Osteoblast (primary cell): ENCODE measurements at regions not wholly inside any gene's neighbourhood (a gene's known extent, or its start where the extent isn't known, plus 50 kb on each side); places are given as distances from the start of the nearest gene placed in this dataset.

ENCODE experiments used
- DNase-seq: peaks from one replicate; pipeline ENCODE4 v3.0.0; 2011; ENCODE audit warnings: low spot score, mixed read lengths; ENCODE audit not compliant: insufficient read length; ENCODE audit errors: missing footprints
- H2AFZ ChIP-seq: 2 replicates; pipeline ENCODE4 v1.6.0; 2011; ENCODE audit warnings: mild to moderate bottlenecking, low read length
- H3K27ac ChIP-seq: 2 replicates; pipeline ENCODE4 v1.5.1; 2011; ENCODE audit warnings: mild to moderate bottlenecking, low read depth, low read length, moderate library complexity
- H3K27me3 ChIP-seq: 2 replicates; pipeline ENCODE4 v1.6.0; 2012; ENCODE audit warnings: mild to moderate bottlenecking, control low read depth, inconsistent platforms, low read length, moderate library complexity; ENCODE audit not compliant: insufficient read depth
- H3K36me3 ChIP-seq: 2 replicates; pipeline ENCODE4 v1.5.1; 2011; ENCODE audit warnings: mild to moderate bottlenecking, low read length, control low read depth, moderate library complexity; ENCODE audit not compliant: insufficient read depth
- H3K4me1 ChIP-seq: 2 replicates; pipeline ENCODE4 v1.5.1; 2011; ENCODE audit warnings: mild to moderate bottlenecking, low read length, control low read depth, moderate library complexity; ENCODE audit not compliant: insufficient read depth
- H3K4me2 ChIP-seq: 2 replicates; pipeline ENCODE4 v1.6.0; 2011; ENCODE audit warnings: mild to moderate bottlenecking, low read length; ENCODE audit not compliant: insufficient read depth
- H3K4me3 ChIP-seq: fragments of 200-600 bp; sonication (generic); 3 replicates; pipeline ENCODE4 v1.5.1; 2012; ENCODE audit warnings: mild to moderate bottlenecking, low read length, inconsistent platforms; ENCODE audit not compliant: insufficient read depth
- H3K79me2 ChIP-seq: 2 replicates; pipeline ENCODE4 v1.6.0; 2012; ENCODE audit warnings: mild to moderate bottlenecking, low read length, control low read depth, inconsistent platforms; ENCODE audit not compliant: insufficient read depth
- H3K9me3 ChIP-seq: 2 replicates; pipeline ENCODE4 v1.5.1; 2011; ENCODE audit warnings: low read depth, low read length, control low read depth
- H4K20me1 ChIP-seq: 2 replicates; pipeline ENCODE4 v1.6.0; 2012; ENCODE audit warnings: mild to moderate bottlenecking, low read length, control low read depth; ENCODE audit not compliant: insufficient read depth
- CTCF ChIP-seq: IDR thresholded peaks from 2 replicates; pipeline ENCODE4 v1.5.1; 2011; ENCODE audit warnings: mild to moderate bottlenecking, low read depth, low read length, moderate library complexity; ENCODE audit errors: extremely low read depth

DNA sequence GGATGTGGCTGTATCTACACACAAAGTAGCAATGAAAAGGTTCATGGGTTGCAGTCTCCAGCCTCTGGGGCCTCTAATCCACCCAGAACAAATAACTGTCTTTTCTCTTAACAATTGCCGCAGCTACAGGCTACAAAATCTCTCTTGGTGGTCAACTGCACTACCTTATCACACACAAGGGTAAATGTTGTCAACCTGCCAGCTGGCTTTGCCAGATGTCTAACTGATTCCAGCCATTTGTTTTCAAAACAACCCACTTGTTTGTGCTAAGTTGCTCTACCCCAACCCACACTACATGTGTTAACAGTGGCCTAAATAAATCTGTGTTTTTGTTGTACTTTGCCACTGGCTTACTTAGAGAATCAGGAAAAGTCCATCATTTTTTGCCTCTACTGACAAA lies 447.3 kb downstream of the TAFA4 start:
- Histone ChIP-seq H3K36me3 (no peaks in the 10 kb centered on the region), H3K9me3 (peaks cover 3% of the 10 kb centered on the region), H3K79me2 (no peaks in the 10 kb centered on the region), H3K4me1 (no peaks in the 10 kb centered on the region), H2AFZ (no peak overlapping the region), H3K4me3 (no peak overlapping the region), H4K20me1 (no peaks in the 10 kb centered on the region), H3K27me3 (no peaks in the 10 kb centered on the region), H3K27ac (no peak overlapping the region), H3K4me2 (no peak overlapping the region)
- TF ChIP-seq CTCF, result no peak
- DNase-seq, result no peak

GRCh38 chr3:68483601-68484000 lies 448.7 kb downstream of the TAFA4 start:
- H3K79me2 ChIP-seq, result no peaks in the 10 kb centered on the region
- H3K4me3 ChIP-seq, result no peak overlapping the region
- no peaks in the 10 kb centered on the region for H3K36me3 ChIP-seq
- H3K9me3 ChIP-seq, result peaks cover 3% of the 10 kb centered on the region
- no peaks in the 10 kb centered on the region for H3K4me1 ChIP-seq
- no peak overlapping the region for H2AFZ ChIP-seq
- H4K20me1 ChIP-seq, result no peaks in the 10 kb centered on the region
- no peak for DNase-seq
- H3K27me3 ChIP-seq, result no peaks in the 10 kb centered on the region
- no peak overlapping the region for H3K4me2 ChIP-seq
- H3K27ac ChIP-seq, result no peak overlapping the region
- TF ChIP-seq CTCF, result no peak

DNA sequence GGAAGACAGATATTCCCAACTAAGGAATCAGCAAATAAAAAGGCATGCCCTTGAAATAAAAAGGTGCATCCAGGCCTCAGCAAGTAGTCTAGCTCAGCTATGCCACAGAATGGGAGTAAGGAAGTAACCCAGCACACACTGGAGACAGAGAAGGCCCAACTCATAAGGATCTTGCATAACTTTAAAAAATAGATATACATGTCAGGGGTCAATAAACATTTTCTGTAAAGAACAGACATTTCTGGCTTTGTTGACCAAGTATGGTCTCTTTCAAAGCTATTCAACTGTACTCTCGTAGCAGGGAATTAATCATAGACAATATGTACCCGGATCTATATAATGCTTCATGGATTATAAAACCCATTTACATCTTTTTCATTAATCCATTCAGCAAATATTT lies 449.3 kb downstream of the TAFA4 start:
- no peak for TF ChIP-seq CTCF

GRCh38 chr3:68482565-68482964 lies 449.8 kb downstream of the TAFA4 start:
- no peak overlapping the region for H3K4me3 ChIP-seq

More for the DNA sequence above, 449.3 kb downstream of the TAFA4 start:
- no peak overlapping the region for H3K27ac ChIP-seq
- H3K36me3 ChIP-seq, result no peaks in the 10 kb centered on the region
- H3K4me3 ChIP-seq, result no peak overlapping the region
- H3K9me3 ChIP-seq, result peaks cover 3% of the 10 kb centered on the region
- no peak overlapping the region for H3K4me2 ChIP-seq
- no peaks in the 10 kb centered on the region for H3K27me3 ChIP-seq
- no peak overlapping the region for H2AFZ ChIP-seq
- H3K4me1 ChIP-seq, result no peaks in the 10 kb centered on the region
- H4K20me1 ChIP-seq, result no peaks in the 10 kb centered on the region
- no peak for DNase-seq
- no peaks in the 10 kb centered on the region for H3K79me2 ChIP-seq

More at GRCh38 chr3:68482565-68482964, 449.8 kb downstream of the TAFA4 start:
- Histone ChIP-seq H3K27me3 (no peaks in the 10 kb centered on the region), H3K79me2 (no peaks in the 10 kb centered on the region), H3K4me2 (no peak overlapping the region), H3K27ac (no peak overlapping the region), H3K36me3 (no peaks in the 10 kb centered on the region), H3K9me3 (peaks cover 3% of the 10 kb centered on the region), H3K4me1 (no peaks in the 10 kb centered on the region), H4K20me1 (no peaks in the 10 kb centered on the region), H2AFZ (no peak overlapping the region)
- TF ChIP-seq CTCF, result no peak
- DNase-seq, result no peak
